Common myeloid progenitor, CD34-positive (primary cell): ENCODE measurements at regions not wholly inside any gene's neighbourhood (a gene's known extent, or its start where the extent isn't known, plus 50 kb on each side); places are given as distances from the start of the nearest gene placed in this dataset.
A peak's percentile ranks its signal among the peaks of the same experiment; 100 is the strongest.
"Not testable (repeated sequence)": the region's sequence is repeated elsewhere in the genome, so short reads cannot be mapped to it uniquely, and the experiment has no call there.

Experiments used
- CTCF ChIA-PET: fragments of 350-600 bp; sonication (Branson Sonifier 250); formaldehyde crosslinking; loops from one replicate; lab custom pipeline; 2021; ENCODE audit warnings: antibody characterized with exemption; lab: Charles Lee
- POLR2A ChIA-PET: fragments of 350-600 bp; sonication (Branson Sonifier 250); formaldehyde crosslinking; loops from one replicate; lab custom pipeline; 2021; ENCODE audit warnings: antibody characterized with exemption; lab: Charles Lee
- DNase-seq, 3 donors: peaks; one replicate each; pipeline versions ENCODE4 v3.0.0 to v3.0.0-alpha.2; 2013
- H3K27ac ChIP-seq, 2 experiments: 1 replicate in 1 of 2; 2 replicates in 1 of 2; pipeline ENCODE4 v1.7.0; 2013; ENCODE audit warnings: inconsistent platforms in 2 of 2, low read length in 2 of 2, mild to moderate bottlenecking in 2 of 2, low read depth in 1 of 2, moderate library complexity in 1 of 2; ENCODE audit not compliant: severe bottlenecking in 2 of 2, insufficient read depth in 1 of 2, poor library complexity in 1 of 2
- H3K27me3 ChIP-seq, 5 experiments: replicated peaks in 2 of 5; 1 replicate in 3 of 5; 2 replicates in 2 of 5; pipeline versions ENCODE4 v1.6.1 to v1.7.0; 2013; ENCODE audit warnings: low read length in 4 of 5, mild to moderate bottlenecking in 2 of 5, moderate library complexity in 2 of 5, inconsistent platforms in 1 of 5; ENCODE audit not compliant: insufficient read depth in 5 of 5, control insufficient read depth in 4 of 5
- H3K36me3 ChIP-seq, 4 experiments: 1 replicate in 2 of 4; 2 replicates in 2 of 4; pipeline versions ENCODE4 v1.6.1 to v1.7.0; 2013; ENCODE audit warnings: low read length in 3 of 4, control low read depth in 1 of 4, mild to moderate bottlenecking in 1 of 4; ENCODE audit not compliant: control insufficient read depth in 4 of 4, insufficient read depth in 4 of 4
- H3K4me1 ChIP-seq, 4 experiments: 1 replicate in 3 of 4; 2 replicates in 1 of 4; pipeline versions ENCODE4 v1.6.1 to v1.7.1; 2013; ENCODE audit warnings: low read length in 3 of 4, mild to moderate bottlenecking in 3 of 4, control low read depth in 1 of 4, inconsistent platforms in 1 of 4, moderate library complexity in 1 of 4; ENCODE audit not compliant: control insufficient read depth in 4 of 4, insufficient read depth in 4 of 4; ENCODE audit errors: control extremely low read depth in 1 of 4
- H3K4me3 ChIP-seq, 7 experiments: 1 replicate in 4 of 7; 2 replicates in 3 of 7; pipeline versions ENCODE4 v1.5.1 to v1.7.0; 2013; ENCODE audit warnings: mild to moderate bottlenecking in 7 of 7, low read length in 6 of 7, moderate library complexity in 6 of 7, inconsistent platforms in 2 of 7, low read depth in 2 of 7, control low read depth in 1 of 7; ENCODE audit not compliant: insufficient read depth in 4 of 7, control insufficient read depth in 1 of 7; ENCODE audit errors: extremely low read depth in 1 of 7
- H3K9me3 ChIP-seq, 5 experiments: 1 replicate in 4 of 5; 2 replicates in 1 of 5; pipeline versions ENCODE4 v1.6.1 to v1.7.1; 2013; ENCODE audit warnings: low read length in 4 of 5, mild to moderate bottlenecking in 2 of 5, inconsistent platforms in 1 of 5, low read depth in 1 of 5, moderate library complexity in 1 of 5; ENCODE audit not compliant: control insufficient read depth in 4 of 5, insufficient read depth in 2 of 5; ENCODE audit errors: control extremely low read depth in 1 of 5
- WGBS: methylation state at CpG from one replicate; pipeline ENCODE4 v1.1.5; 2013; ENCODE audit not compliant: insufficient coverage; 5-methylcytosine and 5-hydroxymethylcytosine counted together

GRCh38 chr10:11684717-11685645 is 57.2 kb upstream of the ECHDC3 start:
- no peaks in the 10 kb centered on the region for H3K9me3 ChIP-seq
- H3K27me3 ChIP-seq, result peaks cover 0 to 3% (median 0%) of the 10 kb centered on the region in 5 experiments
- no peaks in the 10 kb centered on the region for H3K36me3 ChIP-seq
- H3K4me1 ChIP-seq, result peaks cover 25 to 75% (median 53%) of the 10 kb centered on the region in 4 experiments
- DNase-seq, result peak; percentile 88 to 98 (median 96)
- H3K27ac ChIP-seq, result peak overlapping the region; percentile 58 to 78
- ChIA-PET CTCF (interaction anchor here (1.0 to 3.1 kb wide), 6 partner anchors 9 to 166 kb away, joined by 3 to 19 read pairs (median 3); no protein-coding TSS in a partner anchor), POLR2A (interaction anchor here (1.1 to 1.9 kb wide), 2 partner anchors 11 to 26 kb away, joined by 4 read pairs; no protein-coding TSS in a partner anchor)
- H3K4me3 ChIP-seq, result peak overlapping the region in 6 of 7 experiments; percentile 11 to 72 (median 56)
- 0% methylated on average over 21 of the region's 26 CpGs for WGBS

DNA sequence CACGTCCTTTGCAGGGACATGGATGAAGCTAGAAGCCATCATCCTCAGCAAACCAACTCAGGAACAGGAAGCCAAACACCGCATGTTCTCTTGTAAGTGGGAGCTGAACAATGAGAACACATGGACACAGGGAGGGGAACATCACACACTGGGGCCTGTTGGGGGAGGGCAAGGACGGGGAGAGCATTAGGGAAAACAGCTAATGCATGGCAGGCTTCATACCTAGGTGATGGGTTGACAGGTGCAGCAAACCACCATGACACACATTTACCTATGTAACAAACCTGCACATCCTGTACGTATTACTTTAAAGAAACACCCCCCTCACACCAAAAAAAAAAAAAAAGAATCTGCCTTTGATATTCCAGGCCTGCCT is 57.9 kb upstream of the ECHDC3 start:
- not testable (repeated sequence) for H3K9me3 ChIP-seq, H3K27me3 ChIP-seq, H3K36me3 ChIP-seq
- ChIA-PET CTCF (interaction anchor here (1.0 to 3.1 kb wide), 3 partner anchors 8 to 166 kb away, joined by 3 to 19 read pairs (median 3); no protein-coding TSS in a partner anchor), POLR2A (interaction anchor here (1.9 kb wide), 1 partner anchor 11 kb away, joined by 4 read pairs; no protein-coding TSS in a partner anchor)
- H3K4me3 ChIP-seq, result peak overlapping the region in 5 of 7 experiments; percentile 11 to 72 (median 56)
- 15% methylated on average over 2 of the region's 4 CpGs for WGBS
- DNase-seq, result peak in 1 of 3 donors; percentile 40
- H3K27ac ChIP-seq, result peak overlapping the region in 1 of 2 experiments; percentile 78
- H3K4me1 ChIP-seq, result peaks cover 27 to 79% (median 57%) of the 10 kb centered on the region in 4 experiments

DNA sequence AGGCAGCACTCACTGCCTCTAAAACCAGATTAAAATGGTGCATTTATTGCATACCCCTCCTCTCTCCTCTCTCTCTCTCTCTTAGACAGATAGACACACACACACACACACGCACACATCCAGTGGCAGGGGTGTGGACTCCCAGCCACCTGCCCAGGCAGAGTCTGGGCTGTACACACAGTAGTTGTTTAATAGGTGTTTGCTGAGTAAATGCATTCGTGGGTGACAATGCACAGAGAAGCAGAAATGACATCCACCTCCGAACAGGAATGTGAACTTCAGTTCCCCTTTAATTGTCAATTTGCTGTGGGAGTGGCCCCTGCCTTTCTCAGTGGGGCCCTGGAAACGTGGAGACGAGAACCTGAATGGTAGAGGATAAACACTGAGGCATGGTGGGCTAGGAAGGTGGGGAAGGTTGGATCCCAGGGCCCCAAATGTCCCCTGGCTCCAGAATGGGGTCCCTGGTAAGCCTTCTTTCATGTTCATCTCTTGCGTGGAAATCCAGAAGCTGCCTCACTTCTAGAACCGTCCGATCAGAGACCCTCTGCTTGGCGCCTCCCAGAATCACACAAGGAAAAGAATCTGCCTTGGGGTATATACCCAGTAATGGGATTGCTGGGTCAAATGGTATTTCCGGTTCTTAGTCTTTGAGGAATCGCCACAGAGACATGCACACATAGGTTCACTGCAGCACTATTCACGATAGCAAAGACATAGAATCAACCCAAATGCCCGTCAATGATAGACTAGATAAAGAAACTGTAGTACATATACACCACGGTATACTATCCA is 58.5 kb upstream of the ECHDC3 start:
- H3K4me1 ChIP-seq, result peaks cover 27 to 75% (median 58%) of the 10 kb centered on the region in 4 experiments
- H3K27me3 ChIP-seq, result peaks cover 0 to 3% (median 0%) of the 10 kb centered on the region in 5 experiments
- no peaks in the 10 kb centered on the region for H3K9me3 ChIP-seq
- CTCF ChIA-PET, result interaction anchor here (1.2 to 3.1 kb wide), 2 partner anchors 8 to 26 kb away, joined by 3 to 19 read pairs; no protein-coding TSS in a partner anchor
- no peaks in the 10 kb centered on the region for H3K36me3 ChIP-seq
- POLR2A ChIA-PET, result no interaction called here
- 89% methylated on average over 11 of the region's 14 CpGs for WGBS
- no peak overlapping the region for H3K27ac ChIP-seq
- no peak for DNase-seq
- no peak overlapping the region for H3K4me3 ChIP-seq

DNA sequence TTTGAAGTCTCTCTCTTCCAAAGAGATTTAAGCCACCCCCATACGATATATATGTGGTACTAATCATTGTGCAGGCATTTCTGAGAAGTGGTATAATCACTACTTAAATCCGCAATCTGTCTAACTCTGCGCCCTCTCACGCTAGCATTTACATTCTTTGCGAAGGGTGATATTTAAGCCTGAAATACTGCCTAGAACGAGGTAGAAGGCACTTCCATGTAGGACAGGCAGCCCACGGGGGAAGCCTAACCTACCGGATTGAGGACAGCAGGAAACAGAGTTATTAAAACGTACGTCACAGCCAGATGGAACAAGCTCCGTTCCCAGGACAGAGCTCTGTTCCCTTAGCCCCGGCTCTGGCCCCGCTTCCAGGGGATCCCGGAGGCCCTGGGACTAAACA is 59.3 kb upstream of the ECHDC3 start:
- H3K9me3 ChIP-seq, result no peaks in the 10 kb centered on the region
- ChIA-PET CTCF (no interaction called here), POLR2A (no interaction called here)
- 91% methylated on average over 13 of the region's 14 CpGs for WGBS
- peaks cover 27 to 76% (median 57%) of the 10 kb centered on the region in 4 experiments for H3K4me1 ChIP-seq
- no peaks in the 10 kb centered on the region for H3K36me3 ChIP-seq
- H3K27me3 ChIP-seq, result peaks cover 0 to 3% (median 0%) of the 10 kb centered on the region in 5 experiments
- no peak overlapping the region for H3K4me3 ChIP-seq
- DNase-seq, result no peak
- no peak overlapping the region for H3K27ac ChIP-seq

DNA sequence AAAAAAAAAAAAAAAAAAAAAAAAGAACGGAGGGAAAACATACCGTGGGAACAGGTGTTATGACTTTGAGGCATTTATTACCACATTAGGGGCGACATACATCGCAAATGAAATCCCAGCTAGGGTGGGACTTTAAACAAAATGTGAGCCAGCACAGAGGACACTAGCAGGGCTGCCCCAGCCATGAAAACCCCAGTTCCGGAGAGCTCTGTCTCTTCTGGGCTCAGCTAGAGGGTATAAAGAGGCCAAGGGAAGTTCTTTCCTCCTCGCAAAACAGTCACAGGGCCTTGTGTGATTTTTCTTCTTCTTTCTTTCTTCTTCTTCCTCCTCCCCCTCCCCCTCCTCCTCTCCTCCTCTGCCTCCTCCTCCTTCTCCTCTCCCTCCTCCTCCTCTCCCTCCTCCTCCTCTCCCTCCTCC is 59.9 kb upstream of the ECHDC3 start:
- Histone ChIP-seq H3K36me3 (no peaks in the 10 kb centered on the region), H3K27ac (no peak overlapping the region), H3K9me3 (no peaks in the 10 kb centered on the region), H3K27me3 (peaks cover 0 to 3% (median 0%) of the 10 kb centered on the region in 5 experiments), H3K4me3 (no peak overlapping the region), H3K4me1 (peaks cover 27 to 70% (median 55%) of the 10 kb centered on the region in 4 experiments)
- ChIA-PET POLR2A (no interaction called here), CTCF (interaction anchor here (0.7 kb wide), 1 partner anchor 27 kb away, joined by 3 read pairs; no protein-coding TSS in a partner anchor)
- no peak for DNase-seq
- 59% methylated on average over 4 of the region's 6 CpGs for WGBS

- Histone ChIP-seq H3K9me3 (no peaks in the 10 kb centered on the region), H3K4me1 (peaks cover 23 to 53% (median 43%) of the 10 kb centered on the region in 4 experiments), H3K36me3 (no peaks in the 10 kb centered on the region), H3K27me3 (peaks cover 0 to 3% (median 0%) of the 10 kb centered on the region in 5 experiments), H3K27ac (no peak overlapping the region), H3K4me3 (no peak overlapping the region)
- no peak for DNase-seq
- ChIA-PET POLR2A (no interaction called here), CTCF (interaction anchor here (1.1 kb wide), 2 partner anchors 14 to 42 kb away, joined by 3 read pairs; no protein-coding TSS in a partner anchor)
- WGBS, result 71% methylated on average over 3 of the region's 6 CpGs
Observed at GRCh38 chr10:11680496-11680895, 61.7 kb upstream of the ECHDC3 start.
